ENCODE measurements at regions not wholly inside any gene's neighbourhood (a gene's known extent, or its start where the extent isn't known, plus 50 kb on each side); places are given as distances from the start of the nearest gene placed in this dataset.

GRCh38 chr14:21987937-21988336 lies 314.3 kb upstream of the OR4E1 start:
- peak; percentile 55 for DNase-seq (ENCODE audit: low spot score)

- no peak for DNase-seq (ENCODE audit: low spot score)
Measured at GRCh38 chr14:21985081-21985480, 311.5 kb upstream of the OR4E1 start.

GRCh38 chr14:21978999-21979314 lies 305.3 kb upstream of the OR4E1 start:
- DNase-seq (ENCODE audit: low spot score): no peak

- peak; percentile 74 for DNase-seq (ENCODE audit: low spot score)
Measured at GRCh38 chr14:21978184-21978998, 304.8 kb upstream of the OR4E1 start.

- no peak for DNase-seq (ENCODE audit: low spot score)
Measured at GRCh38 chr14:21974741-21975140, 301.1 kb upstream of the OR4E1 start.

GRCh38 chr14:21965042-21965441 lies 291.4 kb upstream of the OR4E1 start:
- peak; percentile 19 for DNase-seq (ENCODE audit: low spot score)

GRCh38 chr14:21964180-21964579 lies 290.6 kb upstream of the OR4E1 start:
- DNase-seq (ENCODE audit: low spot score): no peak

- DNase-seq (ENCODE audit: low spot score): no peak
Measured at GRCh38 chr14:21960636-21961035, 287.0 kb upstream of the OR4E1 start.

- DNase-seq (ENCODE audit: low spot score): no peak
Measured at GRCh38 chr14:21941885-21942284, 268.3 kb upstream of the OR4E1 start.

- DNase-seq (ENCODE audit: low spot score): peak; percentile 25
Measured at GRCh38 chr14:21940887-21941856, 267.6 kb upstream of the OR4E1 start.

GRCh38 chr14:21939836-21940235 lies 266.2 kb upstream of the OR4E1 start:
- DNase-seq (ENCODE audit: low spot score): no peak

GRCh38 chr14:21937996-21938395 lies 264.4 kb upstream of the OR4E1 start:
- DNase-seq (ENCODE audit: low spot score): no peak

GRCh38 chr14:21933681-21934080 lies 260.1 kb upstream of the OR4E1 start:
- no peak for DNase-seq (ENCODE audit: low spot score)

GRCh38 chr14:21924479-21924878 lies 250.9 kb upstream of the OR4E1 start:
- DNase-seq (ENCODE audit: low spot score): peak; percentile 54

GRCh38 chr14:21923820-21924219 lies 250.2 kb upstream of the OR4E1 start:
- peak; percentile 50 for DNase-seq (ENCODE audit: low spot score)

GRCh38 chr14:21921453-21921852 lies 247.8 kb upstream of the OR4E1 start:
- DNase-seq (ENCODE audit: low spot score): no peak

- DNase-seq (ENCODE audit: low spot score): peak; percentile 74
Measured at GRCh38 chr14:21917699-21918436, 244.2 kb upstream of the OR4E1 start.

- peak; percentile 24 for DNase-seq (ENCODE audit: low spot score)
Measured at GRCh38 chr14:21915826-21916225, 242.2 kb upstream of the OR4E1 start.

- DNase-seq (ENCODE audit: low spot score): peak; percentile 90
Measured at GRCh38 chr14:21913759-21914158, 240.1 kb upstream of the OR4E1 start.

GRCh38 chr14:21912367-21912766 lies 238.7 kb upstream of the OR4E1 start:
- no peak for DNase-seq (ENCODE audit: low spot score)

- DNase-seq (ENCODE audit: low spot score): no peak
Measured at GRCh38 chr14:21911877-21912276, 238.3 kb upstream of the OR4E1 start.

- no peak for DNase-seq (ENCODE audit: low spot score)
Measured at GRCh38 chr14:21910260-21910659, 236.6 kb upstream of the OR4E1 start.

All from activated CD4-positive, alpha-beta T cell treated with anti-CD3 and anti-CD28 coated beads, Interleukin-2, Interleukin-4, amounts not matched to agents 100 ng/mL and 50 ng/mL, durations not matched to agents 16 hours and 8 hours (primary cell).